Ascending aorta (tissue), 2 donors: ENCODE measurements at regions not wholly inside any gene's neighbourhood (a gene's known extent, or its start where the extent isn't known, plus 50 kb on each side); places are given as distances from the start of the nearest gene placed in this dataset.

Experiments
- DNase-seq, 2 donors: peaks; one replicate each; pipeline ENCODE4 v3.0.0-alpha.2; 2019; ENCODE audit warnings: low spot score in 2 of 2
- H3K27ac ChIP-seq, 2 donors: fragments of 200-600 bp; sonication (generic); one replicate each; pipeline ENCODE4 v1.5.1; 2016 to 2017; ENCODE audit warnings: mild to moderate bottlenecking in 1 of 2
- H3K27me3 ChIP-seq: fragments of 200-600 bp; sonication (generic); one replicate; pipeline ENCODE4 v1.5.1; 2017
- H3K36me3 ChIP-seq, 2 donors: fragments of 200-600 bp; sonication (generic); one replicate each; pipeline ENCODE4 v1.5.1; 2016
- H3K4me1 ChIP-seq, 2 donors: fragments of 200-600 bp; sonication (generic); one replicate each; pipeline ENCODE4 v1.5.1; 2016 to 2017; ENCODE audit warnings: mild to moderate bottlenecking in 1 of 2
- H3K4me3 ChIP-seq, 2 donors: fragments of 200-600 bp; sonication (generic); one replicate each; pipeline ENCODE4 v1.5.1; 2016 to 2017; ENCODE audit warnings: mild to moderate bottlenecking in 1 of 2
- H3K9me3 ChIP-seq, 2 donors: fragments of 200-600 bp; sonication (generic); one replicate each; pipeline ENCODE4 v1.5.1; 2016
- intact Hi-C: fragments of 100-400 bp; cut with DNase I; formaldehyde crosslinking; loops from one replicate; pipeline ENCODE4 v1.15.1; 2023
- TF ChIP-seq, protein P1 (sequence below), 3 experiments: fragments of 200-600 bp in 2 of 3; fragments of 450-650 bp in 1 of 3; sonication (generic) in 2 of 3; IDR thresholded peaks; one replicate each; pipeline ENCODE4 v1.5.1; 2016 to 2019; ENCODE audit warnings: antibody characterized with exemption in 3 of 3, mild to moderate bottlenecking in 1 of 3, moderate library complexity in 1 of 3

DNA sequence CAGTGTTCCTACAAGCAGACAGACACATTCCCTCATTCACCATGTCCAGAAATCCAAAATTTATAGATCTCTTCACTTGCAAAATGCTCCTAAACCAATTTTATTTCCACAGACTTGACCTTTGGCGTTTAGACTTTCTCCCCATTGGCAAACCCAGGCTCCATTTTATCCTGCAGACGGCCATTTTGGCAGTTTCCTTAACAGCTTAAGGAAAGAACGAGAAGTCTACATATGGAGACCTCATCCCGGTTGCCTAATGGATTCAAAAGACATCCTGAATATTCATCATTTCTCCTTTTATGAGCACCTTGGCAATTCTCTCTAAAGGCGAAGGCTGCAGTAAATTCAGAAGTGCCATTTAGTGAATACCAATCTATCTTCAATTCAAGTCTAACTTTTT, 132.9 kb downstream of the HLX start:
- H3K4me3 ChIP-seq, result no peak overlapping the region
- no peaks in the 10 kb centered on the region for H3K27me3 ChIP-seq
- DNase-seq, result no peak
- intact Hi-C loops, result no loop called here
- H3K4me1 ChIP-seq, result peaks cover 8 to 22% of the 10 kb centered on the region in 2 donors
- no peak overlapping the region for H3K27ac ChIP-seq
- no peaks in the 10 kb centered on the region for H3K9me3 ChIP-seq
- TF ChIP-seq, protein P1, sequence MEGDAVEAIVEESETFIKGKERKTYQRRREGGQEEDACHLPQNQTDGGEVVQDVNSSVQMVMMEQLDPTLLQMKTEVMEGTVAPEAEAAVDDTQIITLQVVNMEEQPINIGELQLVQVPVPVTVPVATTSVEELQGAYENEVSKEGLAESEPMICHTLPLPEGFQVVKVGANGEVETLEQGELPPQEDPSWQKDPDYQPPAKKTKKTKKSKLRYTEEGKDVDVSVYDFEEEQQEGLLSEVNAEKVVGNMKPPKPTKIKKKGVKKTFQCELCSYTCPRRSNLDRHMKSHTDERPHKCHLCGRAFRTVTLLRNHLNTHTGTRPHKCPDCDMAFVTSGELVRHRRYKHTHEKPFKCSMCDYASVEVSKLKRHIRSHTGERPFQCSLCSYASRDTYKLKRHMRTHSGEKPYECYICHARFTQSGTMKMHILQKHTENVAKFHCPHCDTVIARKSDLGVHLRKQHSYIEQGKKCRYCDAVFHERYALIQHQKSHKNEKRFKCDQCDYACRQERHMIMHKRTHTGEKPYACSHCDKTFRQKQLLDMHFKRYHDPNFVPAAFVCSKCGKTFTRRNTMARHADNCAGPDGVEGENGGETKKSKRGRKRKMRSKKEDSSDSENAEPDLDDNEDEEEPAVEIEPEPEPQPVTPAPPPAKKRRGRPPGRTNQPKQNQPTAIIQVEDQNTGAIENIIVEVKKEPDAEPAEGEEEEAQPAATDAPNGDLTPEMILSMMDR (IDR thresholded peaks at IDR 0.05), result no peak
- no peaks in the 10 kb centered on the region for H3K36me3 ChIP-seq

DNA sequence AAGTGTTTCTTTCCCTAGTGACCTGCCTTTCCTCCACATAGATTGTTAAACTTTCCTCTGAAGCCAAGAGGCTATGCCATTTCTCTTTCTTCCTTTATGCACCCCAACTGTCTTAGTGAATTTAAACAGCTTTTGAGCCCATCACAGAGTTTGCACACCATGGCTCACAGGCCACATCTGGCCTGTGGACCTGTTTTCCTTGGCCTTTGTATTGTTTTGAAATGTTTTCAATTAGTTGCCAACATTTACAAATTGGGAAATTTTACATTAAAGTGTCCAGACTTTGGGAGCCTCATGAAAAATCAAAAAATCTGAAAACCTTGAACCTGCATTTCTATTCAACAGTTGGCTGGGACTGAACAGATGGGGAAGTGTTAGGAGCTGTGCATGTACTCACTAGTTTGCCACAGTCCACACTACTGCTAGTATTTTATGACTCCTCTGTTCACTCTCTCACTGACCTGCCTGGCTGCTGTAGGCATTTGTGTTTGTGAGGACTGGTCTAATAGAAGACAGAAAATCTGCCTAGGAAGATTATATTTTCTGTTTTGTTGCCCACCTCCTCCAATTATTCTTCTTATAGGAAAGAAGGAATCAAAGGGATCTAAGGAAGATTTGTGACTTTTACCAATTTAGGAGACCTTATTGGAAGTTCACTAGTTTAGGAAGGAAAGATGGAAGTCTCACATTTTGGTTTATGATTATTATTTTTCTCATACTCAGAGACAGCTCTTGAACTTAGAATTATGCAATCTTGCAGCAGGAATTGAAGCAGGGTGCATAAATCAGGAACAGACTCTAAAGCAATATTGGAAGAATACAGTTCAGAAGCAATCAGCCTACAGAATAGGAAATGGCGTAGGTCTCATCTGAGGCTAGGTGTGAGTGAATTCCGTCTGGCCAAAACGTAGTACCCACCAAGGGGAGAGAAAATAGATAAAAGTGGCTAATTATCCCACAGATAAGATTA, 134.7 kb downstream of the HLX start:
- TF ChIP-seq, protein P1 (IDR thresholded peaks at IDR 0.05), result no peak
- peak overlapping the region in 1 of 2 donors; percentile 2 for H3K27ac ChIP-seq
- no peak for DNase-seq
- no peaks in the 10 kb centered on the region for H3K27me3 ChIP-seq
- peaks cover 8 to 22% of the 10 kb centered on the region in 2 donors for H3K4me1 ChIP-seq
- H3K36me3 ChIP-seq, result no peaks in the 10 kb centered on the region
- no peaks in the 10 kb centered on the region for H3K9me3 ChIP-seq
- intact Hi-C loops, result no loop called here
- no peak overlapping the region for H3K4me3 ChIP-seq

DNA sequence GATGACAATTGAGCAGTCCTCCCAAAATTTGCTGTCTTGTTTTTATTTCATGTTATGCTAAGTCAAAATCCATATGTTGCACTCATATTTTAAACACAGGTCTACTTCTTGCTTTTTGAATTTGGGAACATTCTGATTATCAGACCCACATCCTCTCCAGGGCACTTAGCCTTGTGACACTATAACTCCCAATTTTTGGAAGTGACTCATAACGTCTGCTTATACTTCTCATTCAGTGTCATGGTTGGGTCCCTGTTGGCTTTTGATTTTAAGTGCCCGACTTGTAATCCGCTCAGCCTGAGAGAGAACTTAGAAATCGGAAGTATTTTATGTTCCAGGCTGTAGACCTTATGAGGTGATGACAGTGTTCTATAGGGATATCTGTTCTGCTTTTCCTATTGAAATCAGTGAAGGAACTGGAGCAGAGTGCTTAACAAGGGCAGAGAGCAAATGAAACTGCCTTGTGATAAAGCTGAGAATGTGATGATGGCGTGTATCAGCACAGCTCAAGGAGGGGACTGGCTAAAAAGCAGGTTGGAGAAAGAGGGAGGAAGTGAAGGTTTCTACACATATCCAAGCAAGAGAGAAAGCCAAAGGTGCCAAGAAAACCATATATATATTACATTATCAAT, 136.0 kb downstream of the HLX start:
- Histone ChIP-seq H3K4me1 (peaks cover 8 to 22% of the 10 kb centered on the region in 2 donors), H3K9me3 (no peaks in the 10 kb centered on the region), H3K36me3 (no peaks in the 10 kb centered on the region), H3K4me3 (no peak overlapping the region), H3K27me3 (no peaks in the 10 kb centered on the region), H3K27ac (no peak overlapping the region)
- intact Hi-C loops, result no loop called here
- DNase-seq, result no peak
- TF ChIP-seq, protein P1 (IDR thresholded peaks at IDR 0.05), result no peak

DNA sequence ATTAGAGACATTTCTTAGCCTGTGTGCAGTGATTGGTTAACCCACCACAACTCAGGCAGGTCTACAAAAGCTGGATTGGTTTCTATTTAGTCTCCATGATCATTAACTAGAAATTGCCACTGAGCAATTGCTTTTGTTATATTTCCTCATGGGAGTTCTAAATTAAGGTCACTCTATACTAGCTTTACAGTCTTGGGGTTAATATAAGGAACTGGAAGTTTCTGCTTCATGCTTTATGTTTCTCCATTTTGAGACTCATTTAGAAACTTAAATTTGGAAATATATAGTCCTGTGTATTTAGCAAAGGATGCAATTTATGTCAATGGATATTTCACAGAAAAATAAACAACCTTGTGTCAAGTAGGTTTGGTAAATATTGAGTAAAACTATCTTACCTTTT, 137.5 kb downstream of the HLX start:
- TF ChIP-seq, protein P1 (IDR thresholded peaks at IDR 0.05), result no peak
- peaks cover 0 to 8% of the 10 kb centered on the region in 2 donors for H3K4me1 ChIP-seq
- H3K36me3 ChIP-seq, result no peaks in the 10 kb centered on the region
- H3K9me3 ChIP-seq, result no peaks in the 10 kb centered on the region
- no peak overlapping the region for H3K27ac ChIP-seq
- no peaks in the 10 kb centered on the region for H3K27me3 ChIP-seq
- intact Hi-C loops, result no loop called here
- no peak for DNase-seq
- H3K4me3 ChIP-seq, result no peak overlapping the region

DNA sequence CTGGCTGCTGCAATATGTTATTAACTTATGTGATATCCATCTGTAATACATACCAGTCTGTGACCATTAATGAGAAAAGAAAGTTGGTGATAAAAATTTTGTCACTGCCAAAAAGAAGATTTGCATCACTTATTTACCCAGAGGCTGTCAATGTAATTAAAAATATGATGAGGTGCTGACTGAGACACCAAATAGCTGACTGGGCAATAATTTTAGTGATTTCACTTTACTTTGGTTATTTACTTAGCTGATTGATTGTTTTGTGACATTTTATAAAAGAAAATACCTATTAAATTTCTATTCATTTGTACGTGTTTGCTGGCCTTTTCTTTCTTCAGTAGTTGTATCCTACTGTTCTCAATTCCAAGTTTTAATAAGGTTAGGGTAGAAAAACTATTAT, 139.2 kb downstream of the HLX start:
- Histone ChIP-seq H3K27ac (no peak overlapping the region), H3K4me3 (no peak overlapping the region), H3K36me3 (no peaks in the 10 kb centered on the region), H3K4me1 (peaks cover 0 to 5% of the 10 kb centered on the region in 2 donors), H3K9me3 (no peaks in the 10 kb centered on the region), H3K27me3 (no peaks in the 10 kb centered on the region)
- TF ChIP-seq, protein P1 (IDR thresholded peaks at IDR 0.05), result no peak
- intact Hi-C loops, result no loop called here
- DNase-seq, result no peak
